ENCODE measurements at regions not wholly inside any gene's neighbourhood (a gene's known extent, or its start where the extent isn't known, plus 50 kb on each side); places are given as distances from the start of the nearest gene placed in this dataset.
"Not testable (repeated sequence)": the region's sequence is repeated elsewhere in the genome, so short reads cannot be mapped to it uniquely, and the experiment has no call there.

DNA sequence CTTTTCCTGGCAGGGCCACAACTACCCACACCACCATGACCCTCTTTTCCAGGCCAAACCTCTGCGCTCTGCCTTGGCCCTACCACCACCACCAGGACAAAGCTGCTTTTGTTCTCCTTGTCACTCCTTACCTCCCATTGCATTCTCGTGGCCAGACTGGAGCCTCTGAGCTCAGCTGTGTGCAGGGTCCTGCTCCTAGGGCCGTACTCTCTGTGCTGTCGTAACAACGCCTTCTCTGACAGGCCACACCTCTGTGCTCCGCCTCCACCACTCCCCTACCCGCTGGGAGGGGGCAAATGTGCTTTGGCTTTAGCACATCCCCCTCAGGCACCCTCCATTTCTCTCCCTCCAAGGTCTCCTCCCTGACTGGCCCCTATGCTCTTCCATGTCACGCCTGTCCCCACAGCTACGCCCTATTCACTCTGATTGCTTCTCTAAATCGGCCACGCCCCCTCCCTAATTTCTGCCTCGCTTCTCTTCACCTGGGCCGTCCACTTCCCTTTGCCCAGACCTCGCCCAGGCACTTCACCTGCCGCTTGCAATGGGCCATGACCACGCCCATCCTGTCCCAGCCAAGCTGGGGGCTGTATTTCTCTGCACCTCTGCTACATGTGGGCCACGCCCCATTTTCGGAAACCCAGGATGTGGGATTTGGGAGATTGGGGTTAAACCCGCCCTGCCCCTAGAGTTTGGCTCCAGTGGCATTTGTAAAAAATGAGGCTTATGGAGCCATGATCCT, 472.3 kb downstream of the KLF12 start:
- no peak for DNase-seq

DNA sequence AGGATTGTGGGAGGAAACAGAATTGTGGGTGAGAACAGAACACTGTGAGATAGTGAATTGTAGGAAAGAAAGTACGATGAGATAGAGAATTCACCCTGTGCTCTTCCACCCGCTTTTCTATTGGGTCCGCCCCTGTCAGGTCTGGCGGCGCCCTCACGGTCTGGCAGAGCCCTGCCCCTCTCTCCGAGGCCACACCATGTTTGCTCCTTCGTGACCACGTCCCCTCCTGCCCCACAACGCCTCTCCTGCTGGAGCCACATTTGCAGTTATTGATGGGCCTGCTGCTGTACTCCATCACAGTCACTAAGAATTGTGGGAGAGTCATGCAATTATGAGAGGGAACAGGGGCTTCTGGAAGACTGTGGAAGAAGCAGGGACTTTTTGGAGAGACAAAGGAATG, 473.1 kb downstream of the KLF12 start:
- DNase-seq: no peak

DNA sequence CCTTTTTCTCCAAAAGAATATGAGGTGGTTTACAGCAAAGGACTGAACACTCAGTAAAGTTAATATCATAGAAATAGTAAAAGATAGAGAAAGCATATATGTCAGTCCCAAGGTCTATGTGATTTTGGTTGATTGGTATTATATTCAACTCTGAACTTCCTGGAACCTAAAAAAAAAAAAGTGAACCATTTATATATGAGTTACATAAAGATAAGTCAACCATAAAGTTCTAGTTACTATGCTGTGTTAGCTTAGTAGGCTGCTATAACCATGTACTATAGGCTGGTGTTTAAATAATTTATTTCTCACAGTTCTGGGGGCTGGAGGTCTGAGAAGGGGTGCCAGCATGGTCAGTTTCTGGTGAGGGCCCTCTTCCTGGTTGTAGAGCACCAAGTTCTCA, 475.6 kb downstream of the KLF12 start:
- no peak for DNase-seq

DNA sequence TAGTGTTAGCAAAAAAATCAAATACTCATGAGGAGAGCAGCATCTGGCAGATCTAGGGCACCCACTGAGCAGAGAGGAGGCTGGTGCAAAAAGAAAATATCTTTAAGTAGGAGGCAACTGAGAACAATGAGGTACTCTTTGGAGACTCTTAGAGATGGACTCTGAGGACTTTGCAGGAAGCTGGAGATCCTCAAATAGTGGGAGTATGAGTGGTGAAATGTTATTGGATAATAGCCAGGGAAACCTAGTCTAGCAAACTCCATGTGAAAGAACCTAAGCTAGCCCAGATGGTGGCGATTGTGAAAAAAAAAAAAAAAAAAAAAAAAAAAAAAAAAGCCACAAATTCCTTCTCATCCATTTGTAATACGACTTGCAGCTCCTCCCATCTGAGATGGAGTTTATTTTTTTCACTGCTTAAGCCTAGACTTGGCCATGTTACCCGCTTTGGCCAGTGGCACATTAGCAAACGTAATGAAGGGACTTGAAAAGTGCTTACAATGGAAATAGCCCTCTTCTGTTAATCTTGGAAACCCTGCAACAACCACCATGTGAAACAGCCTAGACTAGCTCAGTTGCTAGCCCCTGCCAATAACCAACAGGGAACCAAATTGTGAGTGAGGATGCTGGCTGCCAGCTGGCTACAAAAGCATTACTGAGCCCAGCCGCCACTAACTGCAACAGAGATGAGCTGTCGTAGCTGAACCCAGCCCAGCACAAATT, 476.2 kb downstream of the KLF12 start:
- no peak for DNase-seq

DNA sequence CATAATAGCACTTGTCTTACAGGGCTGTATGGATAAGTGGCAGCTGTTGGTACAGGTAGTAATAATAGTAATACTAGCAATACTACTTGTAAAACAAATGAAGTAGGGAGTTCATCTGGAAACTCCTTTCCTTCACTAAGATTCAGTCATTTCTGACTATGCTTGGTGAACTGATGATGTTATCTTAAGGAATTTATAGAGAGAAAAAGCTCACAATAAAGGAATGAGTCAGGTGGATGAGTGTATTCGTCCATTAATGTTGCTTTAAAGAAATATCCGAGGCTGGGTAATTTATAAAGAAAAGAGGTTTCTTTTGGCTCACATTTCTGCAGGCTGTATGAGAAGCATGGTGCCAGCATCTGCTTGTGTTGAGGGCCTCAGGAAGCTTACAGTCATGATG, 477.3 kb downstream of the KLF12 start:
- DNase-seq: no peak

DNA sequence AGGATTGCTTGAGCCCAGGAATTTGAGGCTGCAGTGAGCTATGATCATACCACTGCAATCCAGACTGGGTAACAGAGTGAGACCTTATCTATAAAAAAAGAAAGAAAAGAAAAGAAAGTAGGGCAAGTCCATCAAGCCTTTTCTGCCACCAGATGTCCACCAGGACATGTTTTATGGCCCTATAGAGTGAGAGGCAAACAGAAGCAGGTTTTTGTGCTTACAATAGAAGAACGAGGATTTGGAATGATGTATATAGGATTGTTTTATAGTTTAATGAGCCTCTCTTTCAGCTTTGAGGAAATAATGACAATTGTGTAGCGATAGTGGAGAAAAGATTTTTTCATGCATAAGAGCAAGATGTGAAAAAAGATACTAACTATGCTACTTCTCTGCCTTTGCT, 480.5 kb downstream of the KLF12 start:
- DNase-seq: no peak

DNA sequence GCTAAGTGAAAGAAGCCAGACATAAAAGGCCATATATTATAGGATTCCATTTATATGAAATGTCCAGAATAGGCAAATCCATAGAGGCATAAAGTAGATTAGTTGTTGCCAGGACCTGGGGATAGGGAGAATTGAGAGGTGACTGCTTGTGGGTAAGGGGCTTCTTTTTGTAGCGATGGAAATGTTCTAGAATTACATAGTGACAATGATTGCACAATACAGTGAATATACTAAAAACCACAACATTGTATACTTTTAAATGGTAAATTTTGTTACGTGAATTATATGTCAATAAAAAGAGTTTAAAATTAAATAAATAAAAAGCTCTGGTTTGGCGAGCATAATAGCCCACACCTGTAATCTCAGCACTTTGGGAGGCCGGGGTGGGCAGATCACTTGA, 486.8 kb downstream of the KLF12 start:
- no peak for DNase-seq

DNA sequence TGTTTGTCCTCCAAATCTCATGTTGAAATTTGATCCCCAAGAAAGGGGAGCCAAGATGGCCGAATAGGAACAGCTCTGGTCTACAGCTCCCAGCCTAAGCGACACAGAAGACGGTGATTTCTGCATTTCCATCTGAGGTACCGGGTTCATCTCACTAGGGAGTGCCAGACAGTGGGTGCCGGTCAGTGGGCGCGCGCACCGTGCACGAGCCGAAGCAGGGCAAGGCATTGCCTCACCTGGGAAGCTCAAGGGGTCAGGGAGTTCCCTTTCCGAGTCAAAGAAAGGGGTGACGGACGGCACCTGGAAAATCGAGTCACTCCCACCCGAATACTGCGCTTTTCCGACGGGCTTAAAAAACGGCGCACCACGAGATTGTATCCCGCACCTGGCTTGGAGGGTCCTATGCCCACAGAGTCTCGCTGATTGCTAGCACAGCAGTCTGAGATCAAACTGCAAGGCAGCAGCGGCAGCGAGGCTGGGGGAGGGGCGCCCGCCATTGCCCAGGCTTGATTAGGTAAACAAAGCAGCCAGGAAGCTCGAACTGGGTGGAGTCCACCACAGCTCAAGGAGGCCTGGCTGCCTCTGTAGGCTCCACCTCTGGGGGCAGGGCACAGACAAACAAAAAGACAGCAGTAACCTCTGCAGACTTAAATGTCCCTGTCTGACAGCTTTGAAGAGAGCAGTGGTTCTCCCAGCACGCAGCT, 493.6 kb downstream of the KLF12 start:
- DNase-seq: not testable (repeated sequence)

DNA sequence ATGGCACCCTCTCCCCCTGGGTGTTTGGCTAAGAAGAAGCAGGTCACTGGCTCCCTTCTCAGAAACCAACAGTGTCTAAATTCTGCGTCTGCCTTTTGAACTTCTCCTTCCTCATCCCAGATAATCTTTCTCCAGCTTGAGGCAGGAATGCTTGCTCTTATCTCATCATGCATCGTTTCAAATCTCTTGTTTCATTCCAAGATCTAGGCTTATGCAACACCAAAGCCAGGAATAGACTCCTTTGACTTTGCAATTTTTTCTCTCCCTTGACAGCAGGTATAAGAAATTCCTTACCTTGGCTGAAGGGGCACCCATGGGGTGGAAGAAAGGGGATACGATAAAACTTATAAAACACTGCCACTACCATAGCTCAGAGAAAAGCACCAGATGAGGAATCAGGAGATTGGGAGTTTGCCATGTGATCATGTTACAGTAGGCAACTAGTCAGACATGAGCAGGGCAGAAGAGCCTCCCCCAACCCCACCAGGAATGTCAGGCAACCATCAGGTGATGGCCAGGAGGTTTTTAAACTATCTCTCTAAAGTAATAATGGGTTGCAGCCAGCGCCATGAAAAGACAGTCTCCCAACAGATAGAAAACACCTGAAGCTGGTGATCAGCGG, 498.9 kb downstream of the KLF12 start:
- DNase-seq: no peak

DNA sequence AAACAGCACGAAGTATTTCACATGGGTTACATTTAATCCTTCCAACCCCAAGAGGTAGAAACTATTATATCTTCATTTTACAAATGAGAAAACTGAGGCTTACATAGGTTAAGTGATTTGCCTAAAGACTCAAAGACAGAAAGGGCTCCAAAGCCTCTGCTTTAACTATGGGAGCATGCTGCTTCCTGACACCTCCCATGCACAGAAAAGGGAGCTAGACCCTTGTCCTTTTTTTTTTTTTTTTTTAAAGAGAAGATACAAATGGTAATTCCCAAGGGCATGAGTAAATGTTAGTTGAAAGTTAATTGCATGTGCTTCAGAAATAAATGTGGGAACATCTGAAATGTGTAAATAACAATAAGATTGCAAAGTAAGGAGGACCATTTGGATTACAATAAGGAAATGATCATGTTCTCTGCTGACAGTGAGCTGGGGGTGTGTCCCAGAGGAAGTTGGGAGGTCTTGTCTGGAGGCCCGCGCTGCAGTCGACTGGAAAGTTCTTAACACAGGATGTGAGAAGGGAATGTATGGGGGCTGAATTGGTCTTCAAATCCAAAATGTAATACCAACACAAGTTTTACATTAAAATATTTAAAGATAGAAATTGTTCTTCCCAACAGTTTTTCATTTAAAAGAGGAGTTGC, 500.3 kb downstream of the KLF12 start:
- DNase-seq: no peak

DNA sequence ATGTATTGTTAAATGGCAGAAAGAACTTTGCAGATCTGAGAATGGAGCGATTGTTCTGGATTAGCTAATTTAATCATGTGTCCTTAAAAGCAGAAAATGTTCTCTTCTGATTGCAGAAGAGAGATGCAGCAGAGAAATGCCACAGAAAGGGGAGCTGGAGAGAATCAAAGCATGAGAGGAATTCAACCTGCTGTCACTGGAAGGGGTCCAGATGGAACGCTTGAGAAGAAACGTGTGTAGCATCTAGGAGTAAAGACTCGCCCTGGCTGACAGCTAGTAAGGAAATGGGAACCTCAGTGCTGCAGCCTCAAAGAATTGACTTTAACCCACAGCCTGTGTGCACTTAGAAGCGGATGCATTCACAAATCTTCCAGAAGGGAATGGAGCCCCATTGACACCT, 502.8 kb downstream of the KLF12 start:
- DNase-seq: no peak

DNA sequence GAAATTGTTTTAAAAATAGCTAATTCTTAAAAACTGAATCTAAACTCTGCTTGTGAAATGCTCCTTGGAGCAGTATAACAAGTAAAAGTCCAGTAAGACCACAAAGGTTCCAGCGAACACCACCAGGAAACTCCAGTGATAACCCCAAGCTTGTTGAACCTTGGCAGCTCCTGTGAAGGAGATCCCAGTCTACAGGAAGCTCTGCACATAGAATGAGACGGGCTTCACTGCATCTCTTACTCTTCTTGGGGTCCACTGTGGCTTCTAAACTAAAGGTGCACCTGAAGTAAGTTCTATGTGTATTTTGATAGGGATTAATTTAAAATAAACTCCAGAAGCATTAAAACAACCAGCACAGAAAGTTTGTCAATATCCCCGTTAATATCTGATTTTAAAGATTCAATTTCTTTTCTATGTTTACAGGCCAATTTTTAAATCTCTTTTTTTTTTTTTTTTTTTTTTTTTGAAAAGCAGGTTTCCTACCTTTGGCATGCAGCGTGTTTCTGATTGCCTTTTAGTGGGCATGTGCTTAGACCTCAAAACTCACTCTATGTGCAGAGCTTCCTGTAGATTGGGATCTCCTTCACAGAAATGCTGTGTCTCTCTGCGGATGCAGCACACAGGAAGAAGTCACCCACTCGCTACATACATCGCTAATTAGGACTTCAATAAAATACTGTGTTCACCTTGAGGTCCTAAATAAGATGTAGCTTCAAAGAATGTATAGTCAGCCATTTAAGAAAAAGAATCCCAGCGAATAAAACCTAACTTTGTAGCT, 508.5 kb downstream of the KLF12 start:
- no peak for DNase-seq

DNA sequence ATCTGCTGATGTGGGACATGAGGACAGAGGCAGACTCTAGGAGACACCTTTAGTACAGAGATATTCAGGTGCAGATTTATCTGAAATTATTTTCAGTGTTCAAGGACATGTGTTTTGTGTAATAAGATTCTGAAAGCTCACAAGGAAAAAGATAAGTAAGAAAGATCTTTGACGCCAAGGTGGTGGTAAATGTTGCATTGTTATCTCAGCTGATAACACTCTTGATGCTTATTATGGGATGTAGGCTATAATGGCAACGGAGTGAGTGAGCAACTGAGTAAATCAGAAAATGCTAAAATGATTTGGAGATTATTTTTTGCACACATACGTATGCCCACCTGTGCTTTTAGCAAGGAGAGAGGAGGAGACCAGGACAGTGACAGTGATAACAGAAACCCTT, 510.9 kb downstream of the KLF12 start:
- DNase-seq: no peak

DNA sequence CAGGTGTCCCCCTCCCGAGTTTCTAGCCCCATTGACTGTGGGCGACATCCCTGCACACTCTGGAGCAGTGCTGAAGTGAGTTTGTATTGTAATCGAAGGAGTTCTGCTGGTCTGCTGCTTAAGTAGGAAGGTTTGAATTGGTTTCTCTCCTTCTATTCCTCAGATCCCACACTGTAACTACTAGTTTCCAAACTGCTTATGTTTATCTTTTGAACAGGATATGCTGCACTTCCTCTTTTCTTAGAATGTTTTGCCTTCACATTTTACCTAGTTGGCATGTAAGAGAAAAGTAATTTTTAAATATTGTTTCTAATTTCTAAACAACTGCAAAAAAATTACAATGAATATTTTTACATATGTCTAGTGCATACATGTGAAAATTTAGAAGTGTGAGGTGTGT, 511.8 kb downstream of the KLF12 start:
- DNase-seq: no peak

DNA sequence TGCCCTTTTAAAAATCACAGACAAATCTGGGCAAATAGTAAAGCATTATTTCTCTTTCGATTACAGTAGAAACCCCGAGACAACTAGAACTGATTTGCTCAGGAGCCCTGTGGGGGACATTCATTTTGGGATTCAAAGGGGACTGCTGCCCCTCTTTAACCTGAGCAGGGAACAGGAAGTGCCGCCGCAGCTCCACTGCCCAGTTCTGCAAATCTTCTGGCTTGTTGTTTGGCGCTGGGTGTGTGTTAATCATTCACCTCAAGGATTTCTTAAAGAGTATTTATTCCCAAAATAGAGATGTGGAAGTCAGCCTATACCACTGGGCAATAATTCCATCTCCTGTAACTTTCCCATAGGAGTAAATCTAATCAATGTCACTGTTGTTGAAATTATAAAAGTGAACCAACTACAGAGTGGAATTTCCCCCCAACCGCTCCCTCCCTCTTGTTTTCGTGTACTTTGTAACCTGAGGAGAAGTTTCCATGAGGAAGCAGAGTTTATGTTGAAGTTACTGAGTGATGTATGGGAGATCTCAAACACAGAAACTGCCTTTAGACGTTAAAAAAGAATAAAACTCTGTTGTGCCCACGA, 515.8 kb downstream of the KLF12 start:
- no peak for DNase-seq

DNA sequence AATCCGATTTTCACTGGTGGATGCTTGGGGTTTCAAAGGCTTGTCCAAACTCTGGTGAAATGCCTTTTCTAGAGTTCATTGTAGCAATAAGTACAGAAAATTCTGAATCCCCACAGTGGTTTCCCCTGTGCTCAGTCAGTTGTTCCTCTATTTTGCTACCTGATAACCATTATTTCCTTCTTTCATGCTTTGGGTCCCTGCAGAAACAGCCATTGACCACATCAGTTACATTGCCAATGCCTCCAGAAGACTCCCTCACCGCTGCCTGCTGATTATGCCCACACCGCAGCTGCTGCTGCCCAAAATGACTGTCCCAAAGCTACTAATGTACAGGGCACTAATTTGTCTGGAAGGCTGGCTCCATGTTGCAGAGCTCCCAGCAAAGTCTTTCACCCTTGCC, 517.3 kb downstream of the KLF12 start:
- no peak for DNase-seq

DNA sequence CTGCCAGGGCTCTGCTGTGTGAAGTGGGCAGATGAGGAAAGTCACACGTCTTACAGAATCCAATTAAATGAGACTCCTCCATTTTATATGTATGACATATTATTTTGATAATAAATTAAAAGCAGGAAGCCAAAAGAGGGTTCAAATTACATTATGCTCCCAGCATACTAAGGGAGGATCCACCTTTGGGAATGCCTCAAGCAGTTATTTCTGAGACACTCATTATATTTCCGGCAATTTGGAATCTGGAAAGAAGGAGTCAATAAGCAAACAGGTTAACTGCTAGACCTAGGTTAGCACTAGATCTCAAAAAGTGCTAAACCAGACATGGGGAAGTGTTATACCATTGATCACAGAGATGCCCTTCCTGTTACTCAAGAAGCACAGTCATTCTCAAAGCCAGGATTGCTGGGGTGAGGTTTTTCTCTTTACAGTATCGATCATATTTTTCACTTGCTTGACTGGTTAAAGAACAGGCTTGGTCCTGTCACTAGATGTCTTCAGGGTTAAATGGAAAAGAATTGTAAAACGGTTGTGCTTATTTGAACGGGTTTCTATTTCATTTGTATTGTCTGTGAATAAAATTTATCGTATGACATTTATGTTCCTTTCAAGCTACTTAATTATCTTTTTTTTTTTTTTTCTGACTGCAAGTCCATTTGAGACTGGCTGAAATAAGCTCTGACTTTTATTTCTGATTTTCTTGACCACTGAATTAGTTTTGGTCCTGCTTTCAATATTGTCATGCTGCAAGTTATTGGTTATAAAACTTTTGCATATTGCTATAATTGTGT, 523.2 kb downstream of the KLF12 start:
- no peak for DNase-seq

DNA sequence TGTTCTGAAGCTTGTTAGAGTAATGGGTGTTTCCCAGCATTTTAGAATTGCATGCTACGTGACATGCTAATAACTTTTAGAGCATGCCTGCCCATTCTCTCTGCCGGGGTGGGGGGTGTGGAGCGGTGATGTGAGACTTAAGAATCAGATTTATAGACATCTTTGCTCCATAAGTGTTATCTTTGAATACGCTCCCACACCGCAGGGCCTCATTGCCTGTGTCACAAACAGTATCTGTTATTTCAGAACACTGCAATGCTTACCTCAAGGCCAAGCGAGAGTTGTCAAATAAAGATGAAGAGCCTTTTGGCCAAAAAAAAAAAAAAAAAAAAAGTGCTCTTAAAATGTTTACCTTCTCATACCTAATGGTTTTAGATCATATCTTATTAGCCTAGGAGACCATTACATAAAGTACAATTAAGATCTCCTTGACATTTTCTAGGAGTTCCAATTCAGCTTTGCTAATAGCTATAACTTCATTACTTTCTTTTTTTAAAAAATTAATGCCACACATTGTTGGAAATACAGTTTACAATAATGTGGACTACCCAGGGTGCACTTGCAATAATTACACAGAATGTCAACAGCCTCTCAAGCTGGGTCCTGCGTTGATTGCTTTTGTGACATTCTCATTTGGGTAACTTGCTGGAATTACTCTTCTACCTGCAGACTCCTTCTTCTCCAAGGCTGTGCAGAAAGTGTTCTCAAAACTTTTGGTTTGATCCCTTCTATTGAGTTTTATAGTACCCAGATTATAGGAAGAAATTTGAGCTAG, 525.3 kb downstream of the KLF12 start:
- DNase-seq: no peak

DNA sequence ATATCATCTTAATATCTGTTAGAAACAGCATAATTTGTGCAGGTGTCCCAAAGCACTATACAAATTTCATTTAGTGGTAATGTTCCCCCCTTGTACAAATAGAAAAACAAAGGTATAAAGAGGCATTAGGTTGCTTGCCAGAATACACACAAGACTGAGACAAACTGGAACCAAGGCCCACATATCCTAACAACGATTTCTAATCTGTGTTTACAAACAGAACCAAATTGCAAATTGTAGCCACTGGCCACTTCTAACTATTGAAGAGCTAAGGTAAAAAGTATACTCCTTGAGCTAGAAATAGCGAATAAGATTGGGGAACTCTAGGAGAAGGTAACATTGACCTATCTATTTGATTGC, 526.1 kb downstream of the KLF12 start:
- no peak for DNase-seq

DNA sequence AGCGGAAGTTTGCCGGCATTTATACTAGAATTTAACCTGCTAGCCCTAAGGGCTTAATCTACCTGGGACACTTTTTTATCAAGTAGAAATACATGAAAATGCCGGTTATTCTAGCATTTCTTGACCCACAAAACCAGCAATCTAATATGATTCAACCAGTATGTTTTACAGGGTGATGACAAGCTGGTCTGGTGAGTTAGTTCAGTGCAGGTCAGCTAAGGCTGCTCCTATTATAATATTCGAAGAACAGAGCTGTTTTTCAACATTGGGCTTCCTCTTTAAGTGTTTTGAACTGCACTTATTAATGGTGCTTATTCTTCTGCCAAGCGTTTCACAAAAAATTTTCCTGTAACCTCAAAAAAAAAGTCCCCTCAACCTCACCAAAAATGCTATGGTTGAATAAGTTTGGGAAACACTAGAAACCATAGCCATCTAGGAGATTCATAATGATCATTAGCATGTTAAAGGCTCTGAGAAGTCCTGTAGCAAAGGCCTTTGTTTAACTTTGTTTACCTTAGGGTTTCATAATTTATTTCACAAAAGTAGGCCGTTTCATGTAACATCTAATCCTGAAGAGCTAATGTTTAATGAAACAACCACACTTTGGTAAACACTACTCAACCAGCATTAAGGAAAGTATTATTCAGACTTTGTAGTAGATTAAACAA, 526.6 kb downstream of the KLF12 start:
- DNase-seq: no peak
